ENCODE measurements at regions not wholly inside any gene's neighbourhood (a gene's known extent, or its start where the extent isn't known, plus 50 kb on each side); places are given as distances from the start of the nearest gene placed in this dataset.
A peak's percentile ranks its signal among the peaks of the same experiment; 100 is the strongest.

GRCh38 chr15:98565566-98565965 is 82.8 kb upstream of the IGF1R start:
- no peak for DNase-seq

- DNase-seq, result no peak
Measured at GRCh38 chr15:98567951-98568350, 80.4 kb upstream of the IGF1R start.

- DNase-seq, result no peak
Measured at GRCh38 chr15:98568382-98569017, 79.8 kb upstream of the IGF1R start.

- DNase-seq, result no peak
Measured at GRCh38 chr15:98570119-98570518, 78.2 kb upstream of the IGF1R start.

- no peak for DNase-seq
Measured at GRCh38 chr15:98580572-98580971, 67.8 kb upstream of the IGF1R start.

- DNase-seq, result no peak
Measured at GRCh38 chr15:98581715-98582114, 66.6 kb upstream of the IGF1R start.

- DNase-seq, result no peak
Measured at GRCh38 chr15:98582900-98583554, 65.3 kb upstream of the IGF1R start.

GRCh38 chr15:98583771-98584430 is 64.4 kb upstream of the IGF1R start:
- DNase-seq, result peak; percentile 98

GRCh38 chr15:98586066-98586465 is 62.3 kb upstream of the IGF1R start:
- DNase-seq, result peak; percentile 41

GRCh38 chr15:98592136-98592535 is 56.2 kb upstream of the IGF1R start:
- DNase-seq, result no peak

GRCh38 chr15:98596131-98596530 is 52.2 kb upstream of the IGF1R start:
- no peak for DNase-seq

GRCh38 chr15:98596885-98597392 is 51.4 kb upstream of the IGF1R start:
- DNase-seq, result no peak

GRCh38 chr15:98597666-98598065 is 50.7 kb upstream of the IGF1R start:
- DNase-seq, result no peak

All from NCI-H1417 treated with DMSO at 0.1 percent for 48 hours (cell line).